HUDEP-2 (cell line): ENCODE measurements at regions not wholly inside any gene's neighbourhood (a gene's known extent, or its start where the extent isn't known, plus 50 kb on each side); places are given as distances from the start of the nearest gene placed in this dataset.

ENCODE experiments used
- DNase-seq, 76 experiments: peaks; one replicate each; lab custom pipeline; 2025; ENCODE audit not compliant: unreplicated experiment in 76 of 76; lab: John Stamatoyannopoulos, UW

- no peak for DNase-seq
Observed at GRCh38 chr4:130233377-130234047, 1137.6 kb downstream of the C4orf33 start.

DNA sequence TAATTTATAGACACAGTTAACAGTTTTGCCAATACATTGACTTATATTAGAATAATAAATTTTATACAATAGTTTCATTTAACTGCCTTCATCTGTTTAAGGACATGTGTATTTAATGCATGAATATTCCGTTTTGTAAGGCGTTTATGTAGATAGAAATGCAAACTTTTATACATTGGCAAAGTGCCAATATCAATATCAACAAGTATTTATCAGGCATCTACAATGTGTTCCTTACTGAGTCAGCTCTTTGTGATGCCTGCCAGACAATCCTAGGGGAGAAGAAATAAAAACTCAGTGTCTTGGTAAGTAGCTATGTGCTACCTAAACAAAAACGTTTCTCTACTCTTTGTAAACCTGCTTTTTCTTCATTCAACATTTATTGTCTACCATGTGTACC lies 1142.2 kb downstream of the C4orf33 start:
- DNase-seq = no peak

DNA sequence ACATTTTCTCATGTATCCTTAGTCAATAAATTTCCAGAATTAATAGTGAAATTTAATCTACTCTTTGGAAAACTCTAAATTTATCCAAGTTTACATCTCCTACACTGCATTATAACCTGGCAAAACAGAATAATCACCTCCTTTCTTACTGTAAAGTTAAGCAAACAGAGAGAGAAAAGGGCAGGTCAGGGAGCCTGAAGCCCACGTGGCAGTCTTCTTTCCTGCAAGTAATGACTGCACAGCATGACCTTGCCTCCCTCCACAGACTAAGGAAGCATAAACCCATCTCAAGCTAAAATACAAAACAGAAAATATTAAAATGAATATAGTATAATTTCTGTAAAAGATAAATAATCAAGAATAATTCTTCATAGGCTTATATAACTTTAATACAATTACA lies 1153.0 kb downstream of the C4orf33 start:
- no peak for DNase-seq

GRCh38 chr4:130257271-130257670 lies 1161.3 kb downstream of the C4orf33 start:
- DNase-seq = no peak

GRCh38 chr4:130266814-130267213 lies 1170.9 kb downstream of the C4orf33 start:
- DNase-seq = no peak

DNA sequence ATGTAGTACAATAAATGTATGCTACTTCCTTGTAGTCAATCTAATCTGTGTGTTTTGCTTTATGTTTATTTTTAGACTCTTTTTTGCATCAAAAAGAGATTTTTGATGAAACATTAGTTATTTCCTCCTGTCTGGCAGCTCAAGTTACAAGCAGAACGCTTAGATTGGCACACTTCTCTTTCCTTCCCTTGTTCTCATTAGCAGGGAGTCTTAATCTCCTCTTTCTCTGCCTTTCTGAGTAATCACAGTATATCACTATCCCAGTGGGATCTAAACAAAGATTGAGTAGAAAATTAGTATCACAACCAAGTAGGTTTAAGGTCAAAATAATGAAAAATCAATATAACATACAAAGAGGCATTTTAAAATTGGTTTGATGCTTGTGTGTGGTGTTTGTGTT lies 1192.6 kb downstream of the C4orf33 start:
- no peak for DNase-seq

GRCh38 chr4:130293692-130294091 lies 1197.7 kb downstream of the C4orf33 start:
- DNase-seq = no peak

GRCh38 chr4:130296448-130296847 lies 1200.5 kb downstream of the C4orf33 start:
- no peak for DNase-seq

GRCh38 chr4:130306566-130306965 lies 1210.6 kb downstream of the C4orf33 start:
- DNase-seq = no peak

- DNase-seq = no peak
Observed at GRCh38 chr4:130309221-130309620, 1213.3 kb downstream of the C4orf33 start.

DNA sequence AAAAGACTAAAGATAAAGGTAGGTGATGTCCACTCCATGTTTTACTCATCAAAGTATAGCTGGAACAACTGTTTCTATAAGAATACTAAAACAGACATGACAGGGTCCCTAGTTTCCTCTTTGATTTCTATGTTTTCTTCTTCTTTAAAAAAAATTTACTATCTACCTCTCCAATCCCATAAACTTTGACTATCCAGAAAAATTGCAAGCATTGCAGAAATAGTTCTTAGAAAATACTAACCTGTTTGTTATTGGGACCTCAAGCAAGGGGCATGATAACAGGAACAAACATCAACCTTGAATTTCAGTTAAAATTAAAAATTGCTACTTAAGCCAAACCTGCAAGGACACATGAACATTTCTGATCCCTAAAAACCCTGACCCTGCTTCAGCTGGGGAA lies 1226.5 kb downstream of the C4orf33 start:
- DNase-seq = no peak

- DNase-seq = no peak
Observed at GRCh38 chr4:130329036-130329435, 1233.1 kb downstream of the C4orf33 start.

DNA sequence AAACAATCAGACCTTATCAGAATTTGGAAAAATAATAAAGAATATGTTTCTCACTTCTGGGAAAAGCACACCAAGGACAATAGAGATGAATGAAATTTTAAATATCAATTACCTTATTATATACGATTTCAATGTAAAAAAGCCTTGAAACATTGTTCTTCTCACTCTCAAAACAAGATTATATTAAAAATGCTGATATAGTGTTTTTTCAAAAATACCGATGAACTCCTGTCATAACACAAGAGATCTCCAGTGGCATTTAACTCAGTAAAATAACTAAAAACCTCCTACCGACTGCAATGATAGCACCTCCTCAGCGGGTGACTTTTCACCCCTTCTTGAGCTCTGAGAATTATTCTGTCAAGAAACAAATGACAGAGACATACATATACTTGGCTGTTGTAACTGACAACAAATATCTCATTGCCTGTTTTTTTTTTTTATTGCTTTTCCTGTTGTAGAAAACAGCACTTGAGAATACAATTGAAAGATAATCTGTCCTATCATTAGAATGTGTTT lies 1237.3 kb downstream of the C4orf33 start:
- DNase-seq = no peak

- DNase-seq = no peak
Observed at GRCh38 chr4:130335417-130336194, 1239.7 kb downstream of the C4orf33 start.

- DNase-seq = peak in 1 of 76 experiments; percentile 0
Observed at GRCh38 chr4:130336585-130337217, 1240.7 kb downstream of the C4orf33 start.

DNA sequence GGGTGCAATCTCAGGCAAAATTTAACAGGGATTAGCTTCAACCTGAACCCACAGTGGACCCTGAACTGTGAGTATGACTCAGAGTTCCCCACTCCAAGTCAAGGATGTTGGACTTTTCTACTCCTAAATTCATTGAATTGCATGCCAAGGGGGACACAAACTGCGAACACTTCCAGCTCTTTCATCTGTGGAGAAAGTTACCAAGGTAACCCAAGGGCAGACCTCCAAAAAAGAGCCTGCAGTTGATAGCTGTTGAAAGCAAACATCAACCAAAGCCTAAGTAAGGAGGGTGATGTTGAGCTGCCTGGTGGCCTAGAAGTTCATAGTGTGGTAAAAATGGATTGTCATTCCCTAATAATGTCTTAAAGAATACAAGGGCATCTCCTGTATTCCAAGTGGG lies 1242.9 kb downstream of the C4orf33 start:
- DNase-seq = no peak

- no peak for DNase-seq
Observed at GRCh38 chr4:130349745-130350144, 1253.8 kb downstream of the C4orf33 start.

GRCh38 chr4:130356873-130357272 lies 1260.9 kb downstream of the C4orf33 start:
- DNase-seq = no peak

DNA sequence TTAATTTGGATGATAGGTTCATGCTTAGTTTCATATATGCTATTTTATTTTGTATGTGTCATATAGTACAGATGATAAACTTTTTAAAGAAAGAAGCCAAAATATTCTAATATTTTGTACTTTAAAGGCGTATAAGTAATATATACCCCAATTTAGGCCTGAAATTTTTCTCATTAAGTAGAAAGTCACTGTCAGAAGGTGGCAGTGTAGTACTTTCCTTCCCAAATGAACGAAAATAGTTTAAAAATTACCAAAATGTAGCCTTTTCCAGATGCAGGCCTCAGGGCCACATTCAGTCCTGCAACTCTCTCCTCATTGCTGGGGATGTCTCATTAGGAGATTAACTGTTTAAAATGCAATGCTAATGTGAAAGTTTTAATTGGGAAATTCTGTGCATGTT lies 1263.6 kb downstream of the C4orf33 start:
- no peak for DNase-seq

- peak in 1 of 76 experiments; percentile 0 for DNase-seq
Observed at GRCh38 chr4:130361616-130362015, 1265.7 kb downstream of the C4orf33 start.

- DNase-seq = no peak
Observed at GRCh38 chr4:130368668-130369067, 1272.7 kb downstream of the C4orf33 start.

DNA sequence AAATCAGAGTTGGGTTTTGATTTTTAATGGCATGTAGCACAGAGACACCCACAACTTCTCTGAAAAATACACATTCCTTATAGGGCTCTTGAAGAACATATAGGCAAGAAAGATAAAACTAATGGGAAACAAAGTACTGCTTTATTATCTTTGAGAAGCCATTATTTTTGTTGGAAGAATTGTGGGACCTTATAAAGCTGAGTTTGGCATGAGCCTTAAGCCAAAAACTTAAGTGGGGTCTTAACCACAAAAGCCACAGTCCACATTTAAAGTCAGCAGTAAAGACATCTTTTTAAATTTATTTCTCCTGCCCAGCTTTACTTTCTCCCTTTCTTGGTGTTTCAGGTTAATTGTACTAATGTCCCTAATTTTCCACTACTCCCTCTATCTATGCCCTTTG lies 1297.3 kb downstream of the C4orf33 start:
- DNase-seq = no peak
